HG03175 (cell line): ENCODE measurements at regions not wholly inside any gene's neighbourhood (a gene's known extent, or its start where the extent isn't known, plus 50 kb on each side); places are given as distances from the start of the nearest gene placed in this dataset.
"Not testable (repeated sequence)": the region's sequence is repeated elsewhere in the genome, so short reads cannot be mapped to it uniquely, and the experiment has no call there.

Experiments
- ATAC-seq: cut with Tn5 transposase; IDR thresholded peaks from one replicate; pipeline ENCODE4 v1.9.1; 2021; ENCODE audit warnings: mild to moderate bottlenecking, moderate library complexity; ENCODE audit not compliant: unreplicated experiment

- ATAC-seq: not testable (repeated sequence)
These were observed 185.7 kb downstream of the POTEC start for GRCh38 chr18:14357553-14358297.

GRCh38 chr18:14342170-14342569, 201.2 kb downstream of the POTEC start:
- not testable (repeated sequence) for ATAC-seq

- ATAC-seq: not testable (repeated sequence)
These were observed 203.8 kb upstream of the ZNF519 start for GRCh38 chr18:14336017-14336416.

GRCh38 chr18:14321217-14321616, 189.0 kb upstream of the ZNF519 start:
- ATAC-seq: not testable (repeated sequence)

GRCh38 chr18:14301255-14301654, 169.0 kb upstream of the ZNF519 start:
- not testable (repeated sequence) for ATAC-seq

- not testable (repeated sequence) for ATAC-seq
These were observed 162.8 kb upstream of the ZNF519 start for GRCh38 chr18:14295081-14295480.

- no peak for ATAC-seq
These were observed 152.8 kb upstream of the ZNF519 start for GRCh38 chr18:14285053-14285452.

- ATAC-seq: not testable (repeated sequence)
These were observed 143.2 kb upstream of the ZNF519 start for GRCh38 chr18:14275391-14275790.

- ATAC-seq: not testable (repeated sequence)
These were observed 133.6 kb upstream of the ZNF519 start for GRCh38 chr18:14265637-14266410.

- not testable (repeated sequence) for ATAC-seq
These were observed 130.6 kb upstream of the ZNF519 start for GRCh38 chr18:14262786-14263185.

GRCh38 chr18:14250084-14250677, 117.9 kb upstream of the ZNF519 start:
- not testable (repeated sequence) for ATAC-seq

- not testable (repeated sequence) for ATAC-seq
These were observed 107.0 kb upstream of the ZNF519 start for GRCh38 chr18:14239224-14239623.

GRCh38 chr18:14236356-14237048, 104.3 kb upstream of the ZNF519 start:
- not testable (repeated sequence) for ATAC-seq

- ATAC-seq: not testable (repeated sequence)
These were observed 93.0 kb upstream of the ZNF519 start for GRCh38 chr18:14225286-14225679.

- ATAC-seq: not testable (repeated sequence)
These were observed 92.5 kb upstream of the ZNF519 start for GRCh38 chr18:14224551-14225285.

- ATAC-seq: not testable (repeated sequence)
These were observed 91.7 kb upstream of the ZNF519 start for GRCh38 chr18:14223919-14224318.

GRCh38 chr18:14223231-14223822, 91.1 kb upstream of the ZNF519 start:
- not testable (repeated sequence) for ATAC-seq

GRCh38 chr18:14222354-14223221, 90.4 kb upstream of the ZNF519 start:
- not testable (repeated sequence) for ATAC-seq

GRCh38 chr18:14221689-14222088, 89.5 kb upstream of the ZNF519 start:
- ATAC-seq: no peak
